Activated CD8-positive, alpha-beta T cell treated with anti-CD3 and anti-CD28 coated beads, Interleukin-2, amount 10 ng/mL, durations not matched to agents 7 days and 5 days (primary cell): ENCODE measurements at regions not wholly inside any gene's neighbourhood (a gene's known extent, or its start where the extent isn't known, plus 50 kb on each side); places are given as distances from the start of the nearest gene placed in this dataset.

Experiments used
- ATAC-seq: fragments of 150-1000 bp; cut with Tn5 transposase; one replicate; pipeline ENCODE4 v1.10.0; 2021; ENCODE audit warnings: moderate library complexity
- CTCF ChIA-PET: fragments of 350-600 bp; sonication (Branson Sonifier 250); formaldehyde crosslinking; loops from one replicate; lab custom pipeline; 2021; ENCODE audit warnings: antibody characterized with exemption; lab: Charles Lee
- POLR2A ChIA-PET: fragments of 350-600 bp; sonication (Branson Sonifier 250); formaldehyde crosslinking; loops from one replicate; lab custom pipeline; 2021; ENCODE audit warnings: antibody characterized with exemption; lab: Charles Lee
- DNase-seq: peaks from one replicate; pipeline ENCODE4 v3.0.0-alpha.2; 2020
- H3K27ac Mint-ChIP-seq: one replicate; pipeline ENCODE4 v1.8.0; 2021; ENCODE audit warnings: mild to moderate bottlenecking, mixed read lengths
- H3K27me3 Mint-ChIP-seq: one replicate; pipeline ENCODE4 v1.8.0; 2021; ENCODE audit warnings: low read depth, mixed read lengths
- H3K36me3 Mint-ChIP-seq: one replicate; pipeline ENCODE4 v1.8.0; 2021; ENCODE audit warnings: low read depth, mixed read lengths
- H3K4me1 Mint-ChIP-seq: one replicate; pipeline ENCODE4 v1.8.0; 2021; ENCODE audit warnings: low read depth, mixed read lengths
- H3K4me3 Mint-ChIP-seq: one replicate; pipeline ENCODE4 v1.8.0; 2021; ENCODE audit warnings: mild to moderate bottlenecking, mixed read lengths
- H3K9me3 Mint-ChIP-seq: one replicate; pipeline ENCODE4 v1.8.0; 2022; ENCODE audit warnings: mixed read lengths; ENCODE audit not compliant: insufficient read depth

- CTCF ChIA-PET: no interaction called here
Observed at GRCh38 chr10:57825015-57825414, 442.7 kb downstream of the IPMK start.

GRCh38 chr10:57823398-57823797, 444.3 kb downstream of the IPMK start:
- Mint-ChIP-seq H3K27ac (no peak overlapping the region), H3K4me1 (no peaks in the 10 kb centered on the region), H3K9me3 (no peaks in the 10 kb centered on the region), H3K27me3 (no peaks in the 10 kb centered on the region), H3K4me3 (no peak overlapping the region), H3K36me3 (no peaks in the 10 kb centered on the region)
- DNase-seq: no peak
- no peak for ATAC-seq
- POLR2A ChIA-PET: no interaction called here
- CTCF ChIA-PET: no interaction called here

More at GRCh38 chr10:57825015-57825414, 442.7 kb downstream of the IPMK start:
- no peaks in the 10 kb centered on the region for H3K27me3 Mint-ChIP-seq
- H3K4me1 Mint-ChIP-seq: no peaks in the 10 kb centered on the region
- H3K9me3 Mint-ChIP-seq: no peaks in the 10 kb centered on the region
- DNase-seq (no peak), ATAC-seq (no peak)
- no peaks in the 10 kb centered on the region for H3K36me3 Mint-ChIP-seq
- H3K4me3 Mint-ChIP-seq: no peak overlapping the region
- POLR2A ChIA-PET: no interaction called here
- H3K27ac Mint-ChIP-seq: no peak overlapping the region

GRCh38 chr10:57822965-57823364, 444.7 kb downstream of the IPMK start:
- ChIA-PET POLR2A (no interaction called here), CTCF (no interaction called here)
- no peak overlapping the region for H3K4me3 Mint-ChIP-seq
- no peak overlapping the region for H3K27ac Mint-ChIP-seq
- no peak for ATAC-seq
- no peaks in the 10 kb centered on the region for H3K9me3 Mint-ChIP-seq
- H3K27me3 Mint-ChIP-seq: no peaks in the 10 kb centered on the region
- no peaks in the 10 kb centered on the region for H3K36me3 Mint-ChIP-seq
- DNase-seq: no peak
- no peaks in the 10 kb centered on the region for H3K4me1 Mint-ChIP-seq

- Mint-ChIP-seq H3K36me3 (no peaks in the 10 kb centered on the region), H3K27me3 (no peaks in the 10 kb centered on the region), H3K4me1 (no peaks in the 10 kb centered on the region), H3K27ac (no peak overlapping the region), H3K9me3 (no peaks in the 10 kb centered on the region), H3K4me3 (no peak overlapping the region)
- DNase-seq (no peak), ATAC-seq (no peak)
- ChIA-PET POLR2A (no interaction called here), CTCF (no interaction called here)
Observed at GRCh38 chr10:57818522-57818921, 449.2 kb downstream of the IPMK start.

GRCh38 chr10:57817741-57818140, 450.0 kb downstream of the IPMK start:
- Mint-ChIP-seq H3K27me3 (no peaks in the 10 kb centered on the region), H3K27ac (no peak overlapping the region), H3K4me3 (no peak overlapping the region), H3K4me1 (no peaks in the 10 kb centered on the region), H3K36me3 (no peaks in the 10 kb centered on the region), H3K9me3 (no peaks in the 10 kb centered on the region)
- no peak for DNase-seq
- POLR2A ChIA-PET: no interaction called here
- no peak for ATAC-seq
- CTCF ChIA-PET: no interaction called here

- POLR2A ChIA-PET: no interaction called here
- Mint-ChIP-seq H3K27me3 (no peaks in the 10 kb centered on the region), H3K36me3 (no peaks in the 10 kb centered on the region), H3K9me3 (no peaks in the 10 kb centered on the region), H3K27ac (no peak overlapping the region), H3K4me3 (no peak overlapping the region), H3K4me1 (no peaks in the 10 kb centered on the region)
- CTCF ChIA-PET: no interaction called here
- no peak for ATAC-seq
- DNase-seq: no peak
Observed at GRCh38 chr10:57815949-57816348, 451.7 kb downstream of the IPMK start.

- Mint-ChIP-seq H3K36me3 (no peaks in the 10 kb centered on the region), H3K27ac (no peak overlapping the region), H3K27me3 (no peaks in the 10 kb centered on the region), H3K4me3 (no peak overlapping the region), H3K9me3 (no peaks in the 10 kb centered on the region), H3K4me1 (no peaks in the 10 kb centered on the region)
- ATAC-seq: no peak
- DNase-seq: no peak
- ChIA-PET CTCF (no interaction called here), POLR2A (no interaction called here)
Observed at GRCh38 chr10:57809961-57810360, 457.7 kb downstream of the IPMK start.

GRCh38 chr10:57807906-57808305, 459.8 kb downstream of the IPMK start:
- no peak overlapping the region for H3K27ac Mint-ChIP-seq
- no peaks in the 10 kb centered on the region for H3K9me3 Mint-ChIP-seq
- ChIA-PET POLR2A (no interaction called here), CTCF (no interaction called here)
- no peak for ATAC-seq
- no peaks in the 10 kb centered on the region for H3K4me1 Mint-ChIP-seq
- DNase-seq: no peak
- H3K36me3 Mint-ChIP-seq: no peaks in the 10 kb centered on the region
- H3K4me3 Mint-ChIP-seq: no peak overlapping the region
- H3K27me3 Mint-ChIP-seq: no peaks in the 10 kb centered on the region

- Mint-ChIP-seq H3K4me1 (no peaks in the 10 kb centered on the region), H3K9me3 (no peaks in the 10 kb centered on the region), H3K36me3 (no peaks in the 10 kb centered on the region), H3K4me3 (no peak overlapping the region), H3K27me3 (no peaks in the 10 kb centered on the region), H3K27ac (no peak overlapping the region)
- DNase-seq (no peak), ATAC-seq (no peak)
- ChIA-PET CTCF (no interaction called here), POLR2A (no interaction called here)
Observed at GRCh38 chr10:57806675-57807074, 461.0 kb downstream of the IPMK start.

GRCh38 chr10:57799625-57800024, 468.1 kb downstream of the IPMK start:
- CTCF ChIA-PET: no interaction called here
- Mint-ChIP-seq H3K27me3 (no peaks in the 10 kb centered on the region), H3K4me3 (no peak overlapping the region), H3K36me3 (no peaks in the 10 kb centered on the region), H3K4me1 (no peaks in the 10 kb centered on the region), H3K27ac (no peak overlapping the region), H3K9me3 (no peaks in the 10 kb centered on the region)
- ATAC-seq (no peak), DNase-seq (no peak)
- POLR2A ChIA-PET: no interaction called here

GRCh38 chr10:57798830-57799229, 468.9 kb downstream of the IPMK start:
- H3K4me1 Mint-ChIP-seq: no peaks in the 10 kb centered on the region
- CTCF ChIA-PET: no interaction called here
- no peaks in the 10 kb centered on the region for H3K36me3 Mint-ChIP-seq

GRCh38 chr10:57791546-57791945, 476.1 kb downstream of the IPMK start:
- H3K4me3 Mint-ChIP-seq: no peak overlapping the region
- ChIA-PET CTCF (no interaction called here), POLR2A (interaction anchor here (0.6 kb wide), 1 partner anchor 30 kb away, joined by 3 read pairs; no protein-coding TSS in a partner anchor)
- no peak overlapping the region for H3K27ac Mint-ChIP-seq
- DNase-seq: no peak
- H3K4me1 Mint-ChIP-seq: no peaks in the 10 kb centered on the region
- H3K36me3 Mint-ChIP-seq: no peaks in the 10 kb centered on the region
- H3K9me3 Mint-ChIP-seq: peaks cover 4% of the 10 kb centered on the region
- H3K27me3 Mint-ChIP-seq: no peaks in the 10 kb centered on the region
- no peak for ATAC-seq

More at GRCh38 chr10:57798830-57799229, 468.9 kb downstream of the IPMK start:
- Mint-ChIP-seq H3K9me3 (no peaks in the 10 kb centered on the region), H3K4me3 (no peak overlapping the region), H3K27ac (no peak overlapping the region), H3K27me3 (no peaks in the 10 kb centered on the region)
- DNase-seq (no peak), ATAC-seq (no peak)
- POLR2A ChIA-PET: no interaction called here

GRCh38 chr10:57790703-57791102, 477.0 kb downstream of the IPMK start:
- CTCF ChIA-PET: no interaction called here
- POLR2A ChIA-PET: no interaction called here

More at GRCh38 chr10:57790703-57791102, 477.0 kb downstream of the IPMK start:
- Mint-ChIP-seq H3K9me3 (peaks cover 8% of the 10 kb centered on the region), H3K4me3 (no peak overlapping the region), H3K27ac (no peak overlapping the region), H3K27me3 (no peaks in the 10 kb centered on the region), H3K4me1 (no peaks in the 10 kb centered on the region), H3K36me3 (no peaks in the 10 kb centered on the region)
- DNase-seq (no peak), ATAC-seq (no peak)
